ENCODE measurements at regions not wholly inside any gene's neighbourhood (a gene's known extent, or its start where the extent isn't known, plus 50 kb on each side); places are given as distances from the start of the nearest gene placed in this dataset.

DNA sequence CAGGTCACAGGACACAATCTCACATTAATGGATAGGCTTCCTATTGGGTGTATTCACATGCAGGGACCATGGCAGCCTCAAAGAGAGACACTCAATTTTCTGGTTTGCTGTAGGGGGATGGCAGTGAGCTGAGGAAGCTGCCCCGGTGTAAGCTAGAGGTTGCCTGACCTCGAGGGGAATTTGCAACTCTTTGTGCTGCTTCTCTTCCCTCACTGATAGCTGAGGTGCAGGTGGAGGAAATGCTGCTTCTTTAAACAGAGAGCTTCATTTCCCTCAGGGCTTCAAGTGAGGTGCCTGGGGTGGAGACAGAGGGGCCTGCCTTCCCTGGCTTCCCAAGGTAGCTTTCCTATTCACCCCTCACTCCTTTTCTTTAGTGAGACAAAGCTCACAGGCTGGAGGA is 151.9 kb downstream of the CD83 start:
- TF ChIP-seq POLR2AphosphoS5 (IDR thresholded peaks at IDR 0.05; ENCODE audit: low read depth, low read length) (no peak), TAF1 (IDR thresholded peaks at IDR 0.05; ENCODE audit: borderline replicate concordance, insufficient read depth, low read length) (no peak), FOXP2 (optimal IDR thresholded peaks at IDR 0.05; ENCODE audit: borderline replicate concordance, extremely low read depth, extremely low read length, insufficient read depth) (no peak), REST (IDR thresholded peaks at IDR 0.05; ENCODE audit: insufficient read depth in 1 of 2, low read depth in 2 of 2, low read length in 2 of 2) (no peak), SIN3A (IDR thresholded peaks at IDR 0.05; ENCODE audit: borderline replicate concordance, insufficient read depth, low read length) (no peak)

GRCh38 chr6:14270142-14270893 is 152.7 kb downstream of the CD83 start:
- TF ChIP-seq FOXP2 (optimal IDR thresholded peaks at IDR 0.05; ENCODE audit: borderline replicate concordance, extremely low read depth, extremely low read length, insufficient read depth) (no peak), TAF1 (IDR thresholded peaks at IDR 0.05; ENCODE audit: borderline replicate concordance, insufficient read depth, low read length) (no peak), REST (IDR thresholded peaks at IDR 0.05; ENCODE audit: insufficient read depth in 1 of 2, low read depth in 2 of 2, low read length in 2 of 2) (no peak)

GRCh38 chr6:14270925-14271788 is 153.6 kb downstream of the CD83 start:
- no peak for TF ChIP-seq SIN3A (IDR thresholded peaks at IDR 0.05; ENCODE audit: borderline replicate concordance, insufficient read depth, low read length)
- TF ChIP-seq TAF1 (IDR thresholded peaks at IDR 0.05; ENCODE audit: borderline replicate concordance, insufficient read depth, low read length), result no peak
- TF ChIP-seq FOXP2 (optimal IDR thresholded peaks at IDR 0.05; ENCODE audit: borderline replicate concordance, extremely low read depth, extremely low read length, insufficient read depth), result no peak
- no peak for TF ChIP-seq POLR2AphosphoS5 (IDR thresholded peaks at IDR 0.05; ENCODE audit: low read depth, low read length)
- no peak for TF ChIP-seq REST (IDR thresholded peaks at IDR 0.05; ENCODE audit: insufficient read depth in 1 of 2, low read depth in 2 of 2, low read length in 2 of 2)

GRCh38 chr6:14271789-14272736 is 154.5 kb downstream of the CD83 start:
- TF ChIP-seq TAF1 (IDR thresholded peaks at IDR 0.05; ENCODE audit: borderline replicate concordance, insufficient read depth, low read length) (no peak), REST (IDR thresholded peaks at IDR 0.05; ENCODE audit: insufficient read depth in 1 of 2, low read depth in 2 of 2, low read length in 2 of 2) (no peak), FOXP2 (optimal IDR thresholded peaks at IDR 0.05; ENCODE audit: borderline replicate concordance, extremely low read depth, extremely low read length, insufficient read depth) (no peak), SIN3A (IDR thresholded peaks at IDR 0.05; ENCODE audit: borderline replicate concordance, insufficient read depth, low read length) (no peak), POLR2AphosphoS5 (IDR thresholded peaks at IDR 0.05; ENCODE audit: low read depth, low read length) (no peak)
